SU-DHL-6 (cell line): ENCODE measurements at regions not wholly inside any gene's neighbourhood (a gene's known extent, or its start where the extent isn't known, plus 50 kb on each side); places are given as distances from the start of the nearest gene placed in this dataset.

Experiments
- CTCF ChIP-seq: fragments of 200-600 bp; sonication (generic); IDR thresholded peaks from one replicate; pipeline ENCODE4 v1.5.1; 2017; ENCODE audit warnings: antibody characterized with exemption, mild to moderate bottlenecking, low read length, moderate library complexity; ENCODE audit not compliant: insufficient read depth, poor library complexity, severe bottlenecking
- EZH2phosphoT487 ChIP-seq: fragments of 200-600 bp; sonication (generic), shearing (Covaris generic); conservative IDR thresholded peaks from 2 replicates; pipeline ENCODE4 v1.6.1; 2018; ENCODE audit warnings: mild to moderate bottlenecking, antibody characterized with exemption, low read length, moderate library complexity, mixed read lengths

GRCh38 chr6:33911488-33911887 is 107.7 kb upstream of the MLN start:
- TF ChIP-seq CTCF (no peak), EZH2phosphoT487 (no peak)
